B cell (primary cell): ENCODE measurements at regions not wholly inside any gene's neighbourhood (a gene's known extent, or its start where the extent isn't known, plus 50 kb on each side); places are given as distances from the start of the nearest gene placed in this dataset.

Experiments
- ATAC-seq: fragments of 200-7000 bp; cut with Tn5 transposase; one replicate; pipeline ENCODE4 v1.10.0; 2021; ENCODE audit warnings: low read depth, mild to moderate bottlenecking, moderate number of reproducible peaks, moderate library complexity
- CTCF ChIA-PET: fragments of 350-600 bp; sonication (Branson Sonifier 250); formaldehyde crosslinking; loops from one replicate; lab custom pipeline; 2021; ENCODE audit warnings: antibody characterized with exemption, inconsistent platforms; lab: Charles Lee
- POLR2A ChIA-PET: fragments of 350-600 bp; sonication (Branson Sonifier 250); formaldehyde crosslinking; loops from one replicate; lab custom pipeline; 2021; ENCODE audit warnings: antibody characterized with exemption; lab: Charles Lee
- DNase-seq: peaks from one replicate; pipeline ENCODE4 v3.0.0; 2013
- H2AFZ ChIP-seq: 2 replicates; pipeline ENCODE4 v1.6.1; 2012; ENCODE audit warnings: mild to moderate bottlenecking, low read depth, low read length; ENCODE audit not compliant: insufficient read depth, poor library complexity, severe bottlenecking
- H3K27ac ChIP-seq, 2 donors: 1 replicate in 1 of 2; 2 replicates in 1 of 2; pipeline ENCODE4 v1.5.1; 2012 to 2013; ENCODE audit warnings: low read length in 2 of 2, mild to moderate bottlenecking in 2 of 2, moderate library complexity in 1 of 2
- H3K27me3 ChIP-seq, 4 experiments: fragments of 200-600 bp in 1 of 4; sonication (generic) in 1 of 4; replicated peaks in 1 of 4; 1 replicate in 2 of 4; 2 replicates in 2 of 4; pipeline versions ENCODE4 v1.6.1 to v1.7.0; 2013 to 2016; ENCODE audit warnings: low read length in 3 of 4, mild to moderate bottlenecking in 2 of 4, mixed read lengths in 1 of 4, moderate library complexity in 1 of 4; ENCODE audit not compliant: insufficient read depth in 4 of 4, control insufficient read depth in 3 of 4; ENCODE audit errors: control extremely low read depth in 1 of 4
- H3K36me3 ChIP-seq, 2 experiments: replicated peaks in 1 of 2; 1 replicate in 1 of 2; 2 replicates in 1 of 2; pipeline versions ENCODE4 v1.6.1 to v1.7.1; 2013; ENCODE audit warnings: low read length in 1 of 2; ENCODE audit not compliant: insufficient read depth in 2 of 2, control insufficient read depth in 1 of 2; ENCODE audit errors: control extremely low read depth in 1 of 2, extremely low read depth in 1 of 2
- H3K4me1 ChIP-seq, 2 donors: fragments of 200-600 bp in 1 of 2; sonication (generic) in 1 of 2; 1 replicate in 1 of 2; 2 replicates in 1 of 2; pipeline versions ENCODE4 v1.5.1 to v1.6.1; 2013 to 2017; ENCODE audit warnings: low read length in 2 of 2; ENCODE audit not compliant: control insufficient read depth in 2 of 2, insufficient read depth in 2 of 2
- H3K4me2 ChIP-seq: replicated peaks from 2 replicates; pipeline ENCODE3; 2012; ENCODE audit warnings: mild to moderate bottlenecking, low read depth, low read length; ENCODE audit not compliant: poor library complexity, severe bottlenecking
- H3K4me3 ChIP-seq, 5 experiments: fragments of 200-600 bp in 1 of 5; sonication (generic) in 1 of 5; 1 replicate in 3 of 5; 2 replicates in 2 of 5; pipeline versions ENCODE4 v1.5.1 to v1.7.0; 2011 to 2016; ENCODE audit warnings: low read length in 4 of 5, mild to moderate bottlenecking in 4 of 5, low read depth in 2 of 5, control low read depth in 1 of 5, moderate library complexity in 1 of 5; ENCODE audit not compliant: insufficient read depth in 1 of 5; ENCODE audit errors: control extremely low read depth in 1 of 5, extremely low read depth in 1 of 5
- H3K79me2 ChIP-seq: fragments of 200-600 bp; sonication (generic); one replicate; pipeline ENCODE4 v1.6.0; 2016; ENCODE audit warnings: low read length; ENCODE audit not compliant: control insufficient read depth, insufficient read depth
- H3K9ac ChIP-seq: fragments of 200-600 bp; sonication (generic); 2 replicates; pipeline ENCODE4 v1.6.1; 2017; ENCODE audit warnings: mild to moderate bottlenecking, low read length, moderate library complexity
- H3K9me3 ChIP-seq, 3 donors: one replicate each; pipeline versions ENCODE4 v1.6.1 to v1.7.1; 2013; ENCODE audit warnings: low read length in 2 of 3; ENCODE audit not compliant: control insufficient read depth in 2 of 3, insufficient read depth in 1 of 3; ENCODE audit errors: control extremely low read depth in 1 of 3
- H4K20me1 ChIP-seq: 2 replicates; pipeline ENCODE4 v1.6.0; 2012; ENCODE audit warnings: mild to moderate bottlenecking, low read length; ENCODE audit not compliant: insufficient read depth, control insufficient read depth, poor library complexity, severe bottlenecking
- H3K27ac Mint-ChIP-seq: one replicate; pipeline ENCODE4 v1.8.0; 2021; ENCODE audit warnings: mixed read lengths
- H3K27me3 Mint-ChIP-seq: one replicate; pipeline ENCODE4 v1.8.0; 2021; ENCODE audit warnings: mixed read lengths
- H3K4me1 Mint-ChIP-seq: one replicate; pipeline ENCODE4 v1.8.0; 2021; ENCODE audit warnings: mixed read lengths
- H3K4me3 Mint-ChIP-seq: one replicate; pipeline ENCODE4 v1.8.0; 2021; ENCODE audit warnings: mixed read lengths
- H3K9me3 Mint-ChIP-seq: one replicate; pipeline ENCODE4 v1.8.0; 2022; ENCODE audit warnings: mixed read lengths; ENCODE audit not compliant: insufficient read depth
- EZH2 ChIP-seq: IDR thresholded peaks from 2 replicates; pipeline ENCODE4 v1.6.1; 2012; ENCODE audit warnings: borderline replicate concordance, low read depth, mild to moderate bottlenecking, moderate library complexity, low read length; ENCODE audit not compliant: insufficient read depth, poor library complexity, severe bottlenecking
- WGBS: methylation state at CpG from one replicate; pipeline ENCODE4 v1.1.5; 2013; ENCODE audit warnings: missing lambda C conversion rate; ENCODE audit not compliant: insufficient coverage; 5-methylcytosine and 5-hydroxymethylcytosine counted together
- intact Hi-C: fragments of 100-400 bp; cut with micrococcal nuclease; formaldehyde crosslinking; loops from one replicate; pipeline ENCODE4 v1.10.0; 2022
- TF ChIP-seq, protein P1 (sequence below): fragments of 200-600 bp; IDR thresholded peaks from one replicate; pipeline ENCODE4 v1.8.0; 2022; ENCODE audit warnings: antibody characterized with exemption, mild to moderate bottlenecking

GRCh38 chr2:183536290-183536689 is 412.0 kb downstream of the NUP35 start:
- Histone ChIP-seq H3K36me3 (no peaks in the 10 kb centered on the region), H3K27me3 (no peaks in the 10 kb centered on the region), H2AFZ (no peak overlapping the region), H3K79me2 (no peaks in the 10 kb centered on the region), H3K27ac (no peak overlapping the region), H3K9me3 (no peaks in the 10 kb centered on the region), H3K9ac (no peak overlapping the region), H3K4me1 (no peaks in the 10 kb centered on the region), H3K4me2 (no peak overlapping the region), H4K20me1 (no peaks in the 10 kb centered on the region), H3K4me3 (no peak overlapping the region)
- Mint-ChIP-seq H3K9me3 (peaks cover 3% of the 10 kb centered on the region), H3K27me3 (no peaks in the 10 kb centered on the region), H3K4me1 (no peaks in the 10 kb centered on the region), H3K4me3 (no peak overlapping the region), H3K27ac (no peak overlapping the region)
- DNase-seq (no peak), ATAC-seq (no peak)
- ChIA-PET CTCF (no interaction called here), POLR2A (no interaction called here)
- no CpG with 5 or more reads among the region's 3 CpGs for WGBS
- TF ChIP-seq EZH2: no peak
- TF ChIP-seq, protein P1, sequence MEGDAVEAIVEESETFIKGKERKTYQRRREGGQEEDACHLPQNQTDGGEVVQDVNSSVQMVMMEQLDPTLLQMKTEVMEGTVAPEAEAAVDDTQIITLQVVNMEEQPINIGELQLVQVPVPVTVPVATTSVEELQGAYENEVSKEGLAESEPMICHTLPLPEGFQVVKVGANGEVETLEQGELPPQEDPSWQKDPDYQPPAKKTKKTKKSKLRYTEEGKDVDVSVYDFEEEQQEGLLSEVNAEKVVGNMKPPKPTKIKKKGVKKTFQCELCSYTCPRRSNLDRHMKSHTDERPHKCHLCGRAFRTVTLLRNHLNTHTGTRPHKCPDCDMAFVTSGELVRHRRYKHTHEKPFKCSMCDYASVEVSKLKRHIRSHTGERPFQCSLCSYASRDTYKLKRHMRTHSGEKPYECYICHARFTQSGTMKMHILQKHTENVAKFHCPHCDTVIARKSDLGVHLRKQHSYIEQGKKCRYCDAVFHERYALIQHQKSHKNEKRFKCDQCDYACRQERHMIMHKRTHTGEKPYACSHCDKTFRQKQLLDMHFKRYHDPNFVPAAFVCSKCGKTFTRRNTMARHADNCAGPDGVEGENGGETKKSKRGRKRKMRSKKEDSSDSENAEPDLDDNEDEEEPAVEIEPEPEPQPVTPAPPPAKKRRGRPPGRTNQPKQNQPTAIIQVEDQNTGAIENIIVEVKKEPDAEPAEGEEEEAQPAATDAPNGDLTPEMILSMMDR: no peak
- intact Hi-C loops: no loop called here

- H2AFZ ChIP-seq: no peak overlapping the region
- DNase-seq: no peak
- ATAC-seq: no peak
- no peak overlapping the region for H3K4me2 ChIP-seq
- no peaks in the 10 kb centered on the region for H3K4me1 ChIP-seq
- no peaks in the 10 kb centered on the region for H3K79me2 ChIP-seq
- no peak overlapping the region for H3K27ac ChIP-seq
- ChIA-PET POLR2A (no interaction called here), CTCF (interaction anchor here (0.7 kb wide), 1 partner anchor 26 kb away, joined by 3 read pairs; no protein-coding TSS in a partner anchor)
- no peaks in the 10 kb centered on the region for H3K36me3 ChIP-seq
- intact Hi-C loops: no loop called here
- H3K27me3 ChIP-seq: no peaks in the 10 kb centered on the region
- Mint-ChIP-seq H3K4me1 (no peaks in the 10 kb centered on the region), H3K9me3 (no peaks in the 10 kb centered on the region), H3K27ac (no peak overlapping the region), H3K27me3 (no peaks in the 10 kb centered on the region), H3K4me3 (no peak overlapping the region)
- TF ChIP-seq, protein P1: no peak
- TF ChIP-seq EZH2: no peak
- H3K4me3 ChIP-seq: no peak overlapping the region
- no peak overlapping the region for H3K9ac ChIP-seq
- no peaks in the 10 kb centered on the region for H3K9me3 ChIP-seq
- no peaks in the 10 kb centered on the region for H4K20me1 ChIP-seq
- no CpG with 5 or more reads among the region's 3 CpGs for WGBS
Observed at GRCh38 chr2:183536714-183537113, 412.5 kb downstream of the NUP35 start.
